Smooth muscle cell (in vitro differentiated cells): ENCODE measurements at regions not wholly inside any gene's neighbourhood (a gene's known extent, or its start where the extent isn't known, plus 50 kb on each side); places are given as distances from the start of the nearest gene placed in this dataset.

ENCODE experiments used
- DNase-seq: peaks from one replicate; lab custom pipeline; 2025; ENCODE audit not compliant: unreplicated experiment; lab: John Stamatoyannopoulos, UW
- H2AFZ ChIP-seq: fragments of 200-600 bp; sonication (generic); 2 replicates; pipeline ENCODE4 v1.6.0; 2016; ENCODE audit warnings: antibody characterized with exemption, low read depth, mild to moderate bottlenecking
- H3F3A ChIP-seq: fragments of 200-600 bp; sonication (generic); 2 replicates; pipeline ENCODE4 v1.6.0; 2017; ENCODE audit warnings: antibody characterized with exemption, low read depth
- H3K27ac ChIP-seq: fragments of 200-600 bp; sonication (generic); 2 replicates; pipeline ENCODE4 v1.5.1; 2016; ENCODE audit warnings: low read depth, mild to moderate bottlenecking
- H3K27me3 ChIP-seq: fragments of 200-600 bp; sonication (generic); 2 replicates; pipeline ENCODE4 v1.6.1; 2016; ENCODE audit warnings: low read depth, mild to moderate bottlenecking
- H3K36me3 ChIP-seq: fragments of 200-600 bp; sonication (generic); 2 replicates; pipeline ENCODE4 v1.5.1; 2016; ENCODE audit warnings: low read depth
- H3K4me1 ChIP-seq: fragments of 200-600 bp; sonication (generic); 2 replicates; pipeline ENCODE4 v1.5.1; 2016; ENCODE audit warnings: low read depth
- H3K4me2 ChIP-seq: fragments of 200-600 bp; sonication (generic); 2 replicates; pipeline ENCODE4 v1.6.0; 2016; ENCODE audit warnings: mild to moderate bottlenecking
- H3K4me3 ChIP-seq: fragments of 200-600 bp; sonication (generic); 2 replicates; pipeline ENCODE4 v1.5.1; 2016; ENCODE audit warnings: mild to moderate bottlenecking
- H3K79me2 ChIP-seq: fragments of 200-600 bp; sonication (generic); 2 replicates; pipeline ENCODE4 v1.6.0; 2016; ENCODE audit warnings: low read depth, mild to moderate bottlenecking
- H3K9ac ChIP-seq: fragments of 200-600 bp; sonication (generic); 2 replicates; pipeline ENCODE4 v1.6.0; 2016; ENCODE audit warnings: low read depth
- H3K9me3 ChIP-seq: fragments of 200-600 bp; sonication (generic); replicated peaks from 2 replicates; pipeline ENCODE4 v1.5.1; 2016; ENCODE audit warnings: low read depth
- H4K20me1 ChIP-seq: fragments of 200-600 bp; sonication (generic); 2 replicates; pipeline ENCODE4 v1.6.0; 2016; ENCODE audit warnings: low read depth
- CTCF ChIP-seq: fragments of 200-600 bp; sonication (generic); IDR thresholded peaks from 2 replicates; pipeline ENCODE4 v1.5.1; 2017; ENCODE audit warnings: borderline replicate concordance, mild to moderate bottlenecking, antibody characterized with exemption; ENCODE audit not compliant: insufficient read depth, poor library complexity, severe bottlenecking
- WGBS: methylation state at CpG from one replicate; pipeline ENCODE4 v1.1.7; 2016; ENCODE audit warnings: low lambda C conversion rate; 5-methylcytosine and 5-hydroxymethylcytosine counted together

GRCh38 chr4:35175894-35176293 is 1068.4 kb downstream of the ARAP2 start:
- no peak for DNase-seq
- H3K36me3 ChIP-seq, result no peaks in the 10 kb centered on the region
- H3F3A ChIP-seq, result no peaks in the 10 kb centered on the region
- no peaks in the 10 kb centered on the region for H3K27me3 ChIP-seq
- H4K20me1 ChIP-seq, result no peaks in the 10 kb centered on the region
- no peak overlapping the region for H3K9ac ChIP-seq
- H3K4me1 ChIP-seq, result no peaks in the 10 kb centered on the region
- H3K9me3 ChIP-seq, result no peaks in the 10 kb centered on the region
- no peak overlapping the region for H3K4me3 ChIP-seq
- no peak overlapping the region for H3K27ac ChIP-seq
- no peak overlapping the region for H3K4me2 ChIP-seq
- no peak overlapping the region for H2AFZ ChIP-seq
- TF ChIP-seq CTCF, result no peak
- H3K79me2 ChIP-seq, result no peaks in the 10 kb centered on the region
- WGBS, result 58% methylated on average over 2 of the region's 2 CpGs

- no peak for TF ChIP-seq CTCF
- no peak for DNase-seq
Observed at GRCh38 chr4:35182451-35182850, 1061.9 kb downstream of the ARAP2 start.

GRCh38 chr4:35189988-35190613 is 1054.2 kb downstream of the ARAP2 start:
- Histone ChIP-seq H3K4me2 (no peak overlapping the region), H3K9me3 (no peaks in the 10 kb centered on the region), H3K4me1 (no peaks in the 10 kb centered on the region), H3K36me3 (no peaks in the 10 kb centered on the region), H2AFZ (no peak overlapping the region), H4K20me1 (no peaks in the 10 kb centered on the region), H3K27ac (no peak overlapping the region), H3K79me2 (no peaks in the 10 kb centered on the region), H3K4me3 (no peak overlapping the region), H3F3A (no peaks in the 10 kb centered on the region), H3K27me3 (no peaks in the 10 kb centered on the region), H3K9ac (no peak overlapping the region)
- WGBS, result 47% methylated on average over 3 of the region's 3 CpGs
- DNase-seq, result no peak
- TF ChIP-seq CTCF, result no peak

More at GRCh38 chr4:35182451-35182850, 1061.9 kb downstream of the ARAP2 start:
- Histone ChIP-seq H3K27ac (no peak overlapping the region), H3K36me3 (no peaks in the 10 kb centered on the region), H3K4me3 (no peak overlapping the region), H3K4me2 (no peak overlapping the region), H3K79me2 (no peaks in the 10 kb centered on the region), H4K20me1 (no peaks in the 10 kb centered on the region), H3K27me3 (no peaks in the 10 kb centered on the region), H2AFZ (no peak overlapping the region), H3K4me1 (no peaks in the 10 kb centered on the region), H3K9me3 (no peaks in the 10 kb centered on the region), H3K9ac (no peak overlapping the region), H3F3A (no peaks in the 10 kb centered on the region)

GRCh38 chr4:35201403-35201802 is 1042.9 kb downstream of the ARAP2 start:
- Histone ChIP-seq H3K9ac (no peak overlapping the region), H3K4me2 (no peak overlapping the region), H3K4me1 (no peaks in the 10 kb centered on the region), H3K79me2 (no peaks in the 10 kb centered on the region), H2AFZ (no peak overlapping the region), H3K36me3 (no peaks in the 10 kb centered on the region), H3K4me3 (no peak overlapping the region), H3K9me3 (no peaks in the 10 kb centered on the region), H3K27ac (no peak overlapping the region), H3F3A (no peaks in the 10 kb centered on the region), H4K20me1 (no peaks in the 10 kb centered on the region), H3K27me3 (no peaks in the 10 kb centered on the region)
- no peak for TF ChIP-seq CTCF
- DNase-seq, result no peak
- WGBS, result 82% methylated on average over 2 of the region's 2 CpGs
